Neural cell (in vitro differentiated cells): ENCODE measurements at regions not wholly inside any gene's neighbourhood (a gene's known extent, or its start where the extent isn't known, plus 50 kb on each side); places are given as distances from the start of the nearest gene placed in this dataset.

Experiments
- H2AFZ ChIP-seq: fragments of 200-600, 300-800 bp; sonication (generic), shearing (Covaris generic); 2 replicates; pipeline ENCODE4 v1.6.0; 2014; ENCODE audit warnings: low read depth, mild to moderate bottlenecking, antibody characterized with exemption, low read length, moderate library complexity
- H3F3A ChIP-seq: fragments of 200-600 bp; shearing (Covaris generic); 2 replicates; pipeline ENCODE4 v1.6.1; 2016; ENCODE audit warnings: mild to moderate bottlenecking, moderate library complexity, mixed read lengths, antibody characterized with exemption, low read length; ENCODE audit not compliant: insufficient read depth, poor library complexity, severe bottlenecking
- H3K27ac ChIP-seq: fragments of 200-600, 300-800 bp; sonication (generic), shearing (Covaris generic); 2 replicates; pipeline ENCODE4 v1.5.1; 2014; ENCODE audit warnings: mild to moderate bottlenecking, low read length, moderate library complexity
- H3K27me3 ChIP-seq: fragments of 300-800, 200-600 bp; sonication (generic), shearing (Covaris generic); 2 replicates; pipeline ENCODE4 v1.6.0; 2014; ENCODE audit warnings: mild to moderate bottlenecking, low read depth, low read length, moderate library complexity; ENCODE audit not compliant: insufficient read depth
- H3K36me3 ChIP-seq: fragments of 300-800, 200-600 bp; sonication (generic), shearing (Covaris generic); 2 replicates; pipeline ENCODE4 v1.5.1; 2014; ENCODE audit warnings: mild to moderate bottlenecking, antibody characterized with exemption, low read length, moderate library complexity; ENCODE audit not compliant: insufficient read depth
- H3K4me2 ChIP-seq: fragments of 300-800, 200-600 bp; sonication (generic), shearing (Covaris generic); 2 replicates; pipeline ENCODE4 v1.6.0; 2014; ENCODE audit warnings: mild to moderate bottlenecking, low read length
- H3K4me3 ChIP-seq: fragments of 300-800, 200-600 bp; sonication (generic), shearing (Covaris generic); 2 replicates; pipeline ENCODE4 v1.5.1; 2014; ENCODE audit warnings: mild to moderate bottlenecking, low read length, moderate library complexity
- H3K79me2 ChIP-seq: fragments of 200-600 bp; shearing (Covaris generic); replicated peaks from 2 replicates; pipeline ENCODE4 v1.6.0; 2014; ENCODE audit warnings: mild to moderate bottlenecking, low read length, moderate library complexity; ENCODE audit not compliant: insufficient read depth
- H3K9ac ChIP-seq: fragments of 300-800, 200-600 bp; sonication (generic), shearing (Covaris generic); 2 replicates; pipeline ENCODE4 v1.6.1; 2016; ENCODE audit warnings: mild to moderate bottlenecking, low read length, mixed read lengths
- H3K9me2 ChIP-seq: fragments of 200-600 bp; shearing (Covaris generic); 2 replicates; pipeline ENCODE4 v1.6.1; 2016; ENCODE audit warnings: mild to moderate bottlenecking, low read length, mixed read lengths; ENCODE audit not compliant: insufficient read depth
- H3K9me3 ChIP-seq: fragments of 200-600, 300-800 bp; sonication (generic), shearing (Covaris generic); 2 replicates; pipeline ENCODE4 v1.6.1; 2016; ENCODE audit warnings: mild to moderate bottlenecking, mixed run types, low read length, moderate library complexity, mixed read lengths
- H4K20me1 ChIP-seq: fragments of 200-600 bp; shearing (Covaris generic); 2 replicates; pipeline ENCODE4 v1.6.1; 2016; ENCODE audit warnings: mild to moderate bottlenecking, mixed run types; ENCODE audit not compliant: insufficient read depth
- CTCF ChIP-seq: fragments of 450-650 bp; IDR thresholded peaks from 2 replicates; pipeline ENCODE4 v1.5.1; 2014; ENCODE audit warnings: antibody characterized with exemption, mild to moderate bottlenecking, moderate library complexity; ENCODE audit not compliant: poor library complexity, severe bottlenecking
- EP300 ChIP-seq: fragments of 450-650 bp; conservative IDR thresholded peaks from 2 replicates; pipeline ENCODE4 v1.6.1; 2014; ENCODE audit warnings: antibody characterized with exemption, mild to moderate bottlenecking, moderate library complexity; ENCODE audit not compliant: poor library complexity, severe bottlenecking
- EZH2 ChIP-seq: fragments of 200-600, 300-800 bp; shearing (Covaris generic), sonication (generic); IDR thresholded peaks from 2 replicates; pipeline ENCODE4 v1.6.1; 2014; ENCODE audit warnings: antibody characterized with exemption, low read length, borderline replicate concordance, mild to moderate bottlenecking; ENCODE audit not compliant: insufficient read depth, poor library complexity, severe bottlenecking
- MXI1 ChIP-seq: fragments of 450-650 bp; conservative IDR thresholded peaks from 2 replicates; pipeline ENCODE4 v1.6.1; 2014; ENCODE audit warnings: antibody characterized with exemption, mild to moderate bottlenecking; ENCODE audit not compliant: poor library complexity, severe bottlenecking
- POLR2AphosphoS5 ChIP-seq: IDR thresholded peaks from 2 replicates; pipeline ENCODE4 v1.6.1; 2012
- RAD21 ChIP-seq: fragments of 450-650 bp; conservative IDR thresholded peaks from 2 replicates; pipeline ENCODE4 v1.6.1; 2014; ENCODE audit warnings: antibody characterized with exemption, mild to moderate bottlenecking, moderate library complexity
- REST ChIP-seq: IDR thresholded peaks from 2 replicates; pipeline ENCODE4 v1.6.1; 2012; ENCODE audit warnings: borderline replicate concordance
- SMC3 ChIP-seq: fragments of 450-650 bp; conservative IDR thresholded peaks from 2 replicates; pipeline ENCODE4 v1.6.1; 2014; ENCODE audit warnings: antibody characterized with exemption, mild to moderate bottlenecking, moderate library complexity; ENCODE audit not compliant: poor library complexity
- TAF1 ChIP-seq: IDR thresholded peaks from 2 replicates; pipeline ENCODE4 v1.6.1; 2012; ENCODE audit warnings: low read depth

- no peak overlapping the region for H3K9ac ChIP-seq
- TF ChIP-seq REST (no peak), SMC3 (no peak), EZH2 (no peak), CTCF (no peak), TAF1 (no peak), MXI1 (no peak), POLR2AphosphoS5 (no peak), RAD21 (no peak), EP300 (no peak)
- no peaks in the 10 kb centered on the region for H3F3A ChIP-seq
- no peak overlapping the region for H3K4me2 ChIP-seq
- no peaks in the 10 kb centered on the region for H4K20me1 ChIP-seq
- no peaks in the 10 kb centered on the region for H3K9me3 ChIP-seq
- no peaks in the 10 kb centered on the region for H3K36me3 ChIP-seq
- no peaks in the 10 kb centered on the region for H3K27me3 ChIP-seq
- no peaks in the 10 kb centered on the region for H3K9me2 ChIP-seq
- no peaks in the 10 kb centered on the region for H3K79me2 ChIP-seq
- no peak overlapping the region for H2AFZ ChIP-seq
- no peak overlapping the region for H3K27ac ChIP-seq
- no peak overlapping the region for H3K4me3 ChIP-seq
Observed at GRCh38 chr13:89465366-89465765, 1794.2 kb downstream of the SLITRK5 start.

- Histone ChIP-seq H3K9me2 (no peaks in the 10 kb centered on the region), H3K4me3 (no peak overlapping the region), H3K9ac (no peak overlapping the region), H3K27me3 (no peaks in the 10 kb centered on the region), H2AFZ (no peak overlapping the region), H3K27ac (no peak overlapping the region), H3K9me3 (no peaks in the 10 kb centered on the region), H4K20me1 (no peaks in the 10 kb centered on the region), H3K36me3 (no peaks in the 10 kb centered on the region), H3F3A (no peaks in the 10 kb centered on the region), H3K79me2 (no peaks in the 10 kb centered on the region), H3K4me2 (peak overlapping the region; percentile 8)
- TF ChIP-seq REST (no peak), RAD21 (no peak), MXI1 (no peak), POLR2AphosphoS5 (peak; percentile 82), TAF1 (no peak), EP300 (peak; percentile 92), SMC3 (no peak), EZH2 (no peak), CTCF (no peak)
Observed at GRCh38 chr13:89468081-89468480, 1796.9 kb downstream of the SLITRK5 start.
